HG02571 (cell line): ENCODE measurements at regions not wholly inside any gene's neighbourhood (a gene's known extent, or its start where the extent isn't known, plus 50 kb on each side); places are given as distances from the start of the nearest gene placed in this dataset.
"Not testable (repeated sequence)": the region's sequence is repeated elsewhere in the genome, so short reads cannot be mapped to it uniquely, and the experiment has no call there.

ENCODE experiments used
- ATAC-seq: cut with Tn5 transposase; IDR thresholded peaks from one replicate; pipeline ENCODE4 v1.9.1; 2021; ENCODE audit warnings: mild to moderate bottlenecking, moderate library complexity; ENCODE audit not compliant: unreplicated experiment

- no peak for ATAC-seq
These were observed 327.1 kb downstream of the PAPSS1 start for GRCh38 chr4:107392951-107393350.

GRCh38 chr4:107392380-107392779 lies 327.7 kb downstream of the PAPSS1 start:
- ATAC-seq, result no peak

GRCh38 chr4:107391630-107392028 lies 328.4 kb downstream of the PAPSS1 start:
- no peak for ATAC-seq

GRCh38 chr4:107391009-107391629 lies 328.9 kb downstream of the PAPSS1 start:
- ATAC-seq, result no peak

GRCh38 chr4:107389965-107390364 lies 330.1 kb downstream of the PAPSS1 start:
- no peak for ATAC-seq

GRCh38 chr4:107388736-107389274 lies 331.2 kb downstream of the PAPSS1 start:
- no peak for ATAC-seq

- ATAC-seq, result no peak
These were observed 339.1 kb downstream of the PAPSS1 start for GRCh38 chr4:107380836-107381438.

- no peak for ATAC-seq
These were observed 339.8 kb downstream of the PAPSS1 start for GRCh38 chr4:107380190-107380589.

- ATAC-seq, result no peak
These were observed 340.8 kb downstream of the PAPSS1 start for GRCh38 chr4:107379054-107379869.

- ATAC-seq, result no peak
These were observed 340.2 kb upstream of the DKK2 start for GRCh38 chr4:107376293-107376692.

GRCh38 chr4:107366900-107367299 lies 330.8 kb upstream of the DKK2 start:
- ATAC-seq, result no peak

GRCh38 chr4:107366016-107366735 lies 330.1 kb upstream of the DKK2 start:
- no peak for ATAC-seq

GRCh38 chr4:107363125-107363524 lies 327.0 kb upstream of the DKK2 start:
- ATAC-seq, result no peak

GRCh38 chr4:107359208-107359607 lies 323.1 kb upstream of the DKK2 start:
- no peak for ATAC-seq

- not testable (repeated sequence) for ATAC-seq
These were observed 318.2 kb upstream of the DKK2 start for GRCh38 chr4:107354304-107354703.

GRCh38 chr4:107351196-107351595 lies 315.1 kb upstream of the DKK2 start:
- ATAC-seq, result no peak

GRCh38 chr4:107349732-107350131 lies 313.6 kb upstream of the DKK2 start:
- ATAC-seq, result no peak

GRCh38 chr4:107349266-107349665 lies 313.2 kb upstream of the DKK2 start:
- ATAC-seq, result no peak

- ATAC-seq, result no peak
These were observed 312.3 kb upstream of the DKK2 start for GRCh38 chr4:107348188-107349050.

- no peak for ATAC-seq
These were observed 297.4 kb upstream of the DKK2 start for GRCh38 chr4:107333518-107333917.
